ENCODE measurements at regions not wholly inside any gene's neighbourhood (a gene's known extent, or its start where the extent isn't known, plus 50 kb on each side); places are given as distances from the start of the nearest gene placed in this dataset.
"Not testable (repeated sequence)": the region's sequence is repeated elsewhere in the genome, so short reads cannot be mapped to it uniquely, and the experiment has no call there.

DNA sequence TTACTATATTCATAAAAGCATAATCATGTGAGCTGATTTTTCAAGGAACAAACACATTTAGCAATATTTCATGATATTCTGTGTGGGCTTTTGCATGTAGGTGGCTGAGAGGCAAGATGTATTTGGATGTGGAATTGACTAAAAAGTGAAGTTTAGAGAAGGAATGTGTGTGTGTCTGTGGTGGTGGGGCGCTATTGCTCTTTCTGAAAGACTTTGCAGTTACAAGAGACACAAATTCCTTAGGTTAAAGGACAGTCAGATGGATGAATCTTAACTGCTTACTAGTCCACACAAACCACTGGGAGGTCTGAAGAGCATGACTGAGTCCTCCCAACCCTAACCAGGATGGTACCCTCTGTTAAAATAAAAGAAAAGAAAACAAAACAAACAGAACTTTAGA is 200.1 kb downstream of the SDHAF3 start:
- DNase-seq (ENCODE audit: low read depth): no peak
- TF ChIP-seq, protein P1, sequence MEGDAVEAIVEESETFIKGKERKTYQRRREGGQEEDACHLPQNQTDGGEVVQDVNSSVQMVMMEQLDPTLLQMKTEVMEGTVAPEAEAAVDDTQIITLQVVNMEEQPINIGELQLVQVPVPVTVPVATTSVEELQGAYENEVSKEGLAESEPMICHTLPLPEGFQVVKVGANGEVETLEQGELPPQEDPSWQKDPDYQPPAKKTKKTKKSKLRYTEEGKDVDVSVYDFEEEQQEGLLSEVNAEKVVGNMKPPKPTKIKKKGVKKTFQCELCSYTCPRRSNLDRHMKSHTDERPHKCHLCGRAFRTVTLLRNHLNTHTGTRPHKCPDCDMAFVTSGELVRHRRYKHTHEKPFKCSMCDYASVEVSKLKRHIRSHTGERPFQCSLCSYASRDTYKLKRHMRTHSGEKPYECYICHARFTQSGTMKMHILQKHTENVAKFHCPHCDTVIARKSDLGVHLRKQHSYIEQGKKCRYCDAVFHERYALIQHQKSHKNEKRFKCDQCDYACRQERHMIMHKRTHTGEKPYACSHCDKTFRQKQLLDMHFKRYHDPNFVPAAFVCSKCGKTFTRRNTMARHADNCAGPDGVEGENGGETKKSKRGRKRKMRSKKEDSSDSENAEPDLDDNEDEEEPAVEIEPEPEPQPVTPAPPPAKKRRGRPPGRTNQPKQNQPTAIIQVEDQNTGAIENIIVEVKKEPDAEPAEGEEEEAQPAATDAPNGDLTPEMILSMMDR (IDR thresholded peaks at IDR 0.05; ENCODE audit: control insufficient read depth, extremely low read depth, insufficient read depth): no peak
- no peak overlapping the region for H3K4me3 ChIP-seq (ENCODE audit: low read depth, low read length)

DNA sequence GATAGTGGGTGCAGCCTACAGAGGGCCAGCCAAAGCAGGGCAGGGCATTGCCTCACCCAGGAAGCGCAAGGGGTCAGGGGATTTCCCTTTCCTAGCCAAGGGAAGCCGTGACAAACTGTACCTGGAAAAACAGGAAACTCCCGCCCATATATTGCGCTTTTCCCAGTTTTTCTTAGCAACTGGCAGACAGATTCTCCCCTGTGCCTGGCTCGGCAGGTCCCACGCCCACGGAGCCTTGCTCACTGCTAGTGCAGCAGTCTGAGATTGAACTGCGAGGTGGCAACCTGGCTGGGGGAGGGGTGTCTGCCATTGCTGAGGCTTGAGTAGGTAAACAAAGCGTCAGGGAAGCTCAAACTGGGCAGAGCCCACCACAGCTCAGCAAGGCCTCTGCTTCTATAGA is 212.4 kb downstream of the SDHAF3 start:
- H3K4me3 ChIP-seq (ENCODE audit: low read depth, low read length): not testable (repeated sequence)

DNA sequence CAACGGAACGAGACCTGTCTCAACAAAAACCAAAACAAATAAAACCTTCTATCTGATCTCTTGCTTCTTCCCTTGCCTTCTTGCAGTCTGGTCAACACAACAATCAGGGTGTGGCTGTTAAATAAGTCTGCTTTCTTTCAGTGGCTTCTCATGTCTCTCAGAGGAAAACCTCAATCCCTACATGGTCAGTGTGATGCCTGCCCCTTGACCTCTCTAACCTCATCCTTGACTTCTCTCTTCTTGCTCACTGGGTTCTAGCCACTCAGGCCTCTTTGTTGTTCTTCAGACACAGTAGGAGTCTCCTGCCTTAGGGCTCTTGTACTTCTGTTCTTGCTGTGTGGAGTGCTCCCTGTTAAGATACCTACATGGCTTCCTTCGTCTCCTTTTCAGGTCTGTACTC is 220.4 kb downstream of the SDHAF3 start:
- TF ChIP-seq, protein P1 (IDR thresholded peaks at IDR 0.05; ENCODE audit: control insufficient read depth, extremely low read depth, insufficient read depth): no peak
- DNase-seq (ENCODE audit: low read depth): no peak
- H3K4me3 ChIP-seq (ENCODE audit: low read depth, low read length): no peak overlapping the region

More for the DNA sequence above, 212.4 kb downstream of the SDHAF3 start:
- not testable (repeated sequence) for DNase-seq (ENCODE audit: low read depth)

DNA sequence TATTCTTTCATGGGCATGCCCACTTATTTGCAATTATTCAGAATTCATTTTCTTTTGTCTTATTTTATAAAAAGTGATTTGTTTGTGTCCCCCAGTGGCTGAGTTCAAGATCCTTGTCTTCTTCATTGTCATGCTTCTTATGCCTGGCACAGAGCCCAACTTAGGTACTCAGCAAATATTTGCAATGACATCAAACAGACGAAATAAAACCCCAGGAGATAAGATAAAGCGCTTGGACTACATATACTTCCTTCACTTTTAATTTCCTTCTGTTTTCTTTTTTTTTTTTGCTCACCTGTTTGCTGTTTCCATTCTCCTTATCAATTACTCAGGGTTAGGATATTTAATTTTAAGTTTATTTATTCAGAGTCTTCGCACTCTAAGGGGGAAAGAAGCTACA is 225.0 kb downstream of the SDHAF3 start:
- TF ChIP-seq, protein P1 (IDR thresholded peaks at IDR 0.05; ENCODE audit: control insufficient read depth, extremely low read depth, insufficient read depth): no peak

DNA sequence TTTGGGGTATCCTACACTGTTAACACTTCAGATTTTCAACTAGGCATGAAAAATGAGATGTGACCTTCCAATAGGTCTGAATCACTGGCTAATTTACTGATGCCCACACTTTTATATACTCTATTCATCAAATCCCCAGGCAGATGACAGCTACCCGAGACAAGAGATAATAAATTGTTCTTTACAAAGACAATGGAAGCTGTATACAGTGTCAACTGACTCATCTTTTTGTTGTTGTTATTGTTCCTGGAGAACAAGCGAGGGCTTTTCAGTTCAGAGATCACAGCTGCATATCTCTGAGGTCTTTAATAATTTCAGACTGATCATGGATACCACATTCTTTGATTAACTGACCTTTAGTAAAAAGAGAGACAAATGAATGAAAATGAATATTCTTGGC is 228.9 kb downstream of the SDHAF3 start:
- no peak for DNase-seq (ENCODE audit: low read depth)
- TF ChIP-seq, protein P1 (IDR thresholded peaks at IDR 0.05; ENCODE audit: control insufficient read depth, extremely low read depth, insufficient read depth): no peak

More for the DNA sequence above, 225.0 kb downstream of the SDHAF3 start:
- peak; percentile 52 for DNase-seq (ENCODE audit: low read depth)
- H3K4me3 ChIP-seq (ENCODE audit: low read depth, low read length): no peak overlapping the region

DNA sequence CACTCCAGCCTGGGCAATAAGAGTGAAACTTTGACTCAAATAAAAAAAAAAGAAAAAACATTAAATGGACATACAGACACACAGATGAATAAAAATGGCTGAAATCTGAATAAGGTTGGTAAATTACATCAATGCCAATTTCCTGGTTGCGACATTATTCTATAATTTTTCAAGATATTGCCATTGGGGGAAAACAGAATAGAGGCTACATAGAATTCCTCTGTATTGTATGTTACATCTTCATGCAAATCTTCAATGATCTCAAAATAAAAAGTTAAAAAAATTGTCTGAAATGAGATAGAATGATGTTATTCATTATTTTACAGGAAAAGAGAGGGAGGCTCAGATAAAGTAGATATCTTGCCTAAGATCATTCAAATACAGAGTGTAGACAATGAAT is 234.0 kb downstream of the SDHAF3 start:
- no peak for DNase-seq (ENCODE audit: low read depth)
- TF ChIP-seq, protein P1 (IDR thresholded peaks at IDR 0.05; ENCODE audit: control insufficient read depth, extremely low read depth, insufficient read depth): no peak
- H3K4me3 ChIP-seq (ENCODE audit: low read depth, low read length): no peak overlapping the region

More for the DNA sequence above, 228.9 kb downstream of the SDHAF3 start:
- no peak overlapping the region for H3K4me3 ChIP-seq (ENCODE audit: low read depth, low read length)

DNA sequence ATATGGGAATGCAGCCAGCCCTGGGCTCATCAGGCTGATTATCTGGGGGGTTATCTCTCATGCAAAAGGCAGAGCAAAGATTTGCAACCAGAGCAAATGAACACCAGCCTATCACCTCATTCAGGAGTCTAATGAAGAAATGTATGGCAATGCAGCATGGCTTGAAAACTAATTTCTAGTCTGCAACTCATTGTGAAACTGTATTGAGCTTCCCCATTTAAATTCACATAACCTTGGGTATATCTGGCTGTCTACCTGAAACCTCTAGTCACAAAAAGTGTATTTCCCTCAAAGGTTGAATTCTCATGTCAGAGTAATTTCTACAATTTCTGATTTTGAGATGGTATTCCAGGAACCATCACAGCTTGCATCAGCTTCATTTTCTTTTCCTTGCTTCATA is 240.0 kb downstream of the SDHAF3 start:
- no peak for DNase-seq (ENCODE audit: low read depth)
- TF ChIP-seq, protein P1 (IDR thresholded peaks at IDR 0.05; ENCODE audit: control insufficient read depth, extremely low read depth, insufficient read depth): no peak
- no peak overlapping the region for H3K4me3 ChIP-seq (ENCODE audit: low read depth, low read length)

All from LNCaP clone FGC (cell line).